ENCODE measurements at regions not wholly inside any gene's neighbourhood (a gene's known extent, or its start where the extent isn't known, plus 50 kb on each side); places are given as distances from the start of the nearest gene placed in this dataset.

- no peak for TF ChIP-seq CTCF (IDR thresholded peaks at IDR 0.05; ENCODE audit: insufficient read depth, low read length, missing control alignments)
- CTCF ChIA-PET: interaction anchor here (0.9 to 2.5 kb wide), 7 partner anchors 8 to 479 kb away, joined by 3 to 18 read pairs (median 6); no protein-coding TSS in a partner anchor
- POLR2A ChIA-PET: no interaction called here
- H3K4me3 ChIP-seq (ENCODE audit: low read depth, low read length): no peak overlapping the region
- DNase-seq (ENCODE audit: low read depth, low spot score): no peak
These were observed 94.2 kb downstream of the CD8B2 start for GRCh38 chr2:106581328-106581727.

GRCh38 chr2:106581755-106582147 lies 94.6 kb downstream of the CD8B2 start:
- CTCF ChIA-PET: interaction anchor here (0.9 to 3.1 kb wide), 13 partner anchors 8 to 480 kb away, joined by 3 to 20 read pairs (median 5); no protein-coding TSS in a partner anchor
- H3K4me3 ChIP-seq (ENCODE audit: low read depth, low read length): peak overlapping the region; percentile 42
- POLR2A ChIA-PET: no interaction called here
- no peak for DNase-seq (ENCODE audit: low read depth, low spot score)
- TF ChIP-seq CTCF (IDR thresholded peaks at IDR 0.05; ENCODE audit: insufficient read depth, low read length, missing control alignments): no peak

- TF ChIP-seq CTCF (IDR thresholded peaks at IDR 0.05; ENCODE audit: insufficient read depth, low read length, missing control alignments): peak; percentile 87
- peak overlapping the region; percentile 42 for H3K4me3 ChIP-seq (ENCODE audit: low read depth, low read length)
- POLR2A ChIA-PET: no interaction called here
- no peak for DNase-seq (ENCODE audit: low read depth, low spot score)
- CTCF ChIA-PET: interaction anchor here (0.7 to 3.1 kb wide), 21 partner anchors 9 to 1585 kb away, joined by 3 to 20 read pairs (median 4); no protein-coding TSS in a partner anchor
These were observed 95.3 kb downstream of the CD8B2 start for GRCh38 chr2:106582148-106583143.

GRCh38 chr2:106584304-106584954 lies 97.3 kb downstream of the CD8B2 start:
- ChIA-PET CTCF (interaction anchor here (1.2 to 3.1 kb wide), 3 partner anchors 8 to 478 kb away, joined by 3 to 20 read pairs (median 10); no protein-coding TSS in a partner anchor), POLR2A (no interaction called here)
- DNase-seq (ENCODE audit: low read depth, low spot score): no peak
- TF ChIP-seq CTCF (IDR thresholded peaks at IDR 0.05; ENCODE audit: insufficient read depth, low read length, missing control alignments): no peak
- H3K4me3 ChIP-seq (ENCODE audit: low read depth, low read length): no peak overlapping the region

GRCh38 chr2:106596844-106597243 lies 109.7 kb downstream of the CD8B2 start:
- no peak overlapping the region for H3K4me3 ChIP-seq (ENCODE audit: low read depth, low read length)
- peak; percentile 15 for TF ChIP-seq CTCF (IDR thresholded peaks at IDR 0.05; ENCODE audit: insufficient read depth, low read length, missing control alignments)
- CTCF ChIA-PET: no interaction called here
- DNase-seq (ENCODE audit: low read depth, low spot score): no peak
- POLR2A ChIA-PET: no interaction called here

GRCh38 chr2:106599540-106599939 lies 112.4 kb downstream of the CD8B2 start:
- no peak for TF ChIP-seq CTCF (IDR thresholded peaks at IDR 0.05; ENCODE audit: insufficient read depth, low read length, missing control alignments)
- ChIA-PET POLR2A (no interaction called here), CTCF (interaction anchor here (1.3 kb wide), 1 partner anchor 17 kb away, joined by 3 read pairs; no protein-coding TSS in a partner anchor)
- DNase-seq (ENCODE audit: low read depth, low spot score): no peak
- no peak overlapping the region for H3K4me3 ChIP-seq (ENCODE audit: low read depth, low read length)
